ENCODE measurements at regions not wholly inside any gene's neighbourhood (a gene's known extent, or its start where the extent isn't known, plus 50 kb on each side); places are given as distances from the start of the nearest gene placed in this dataset.

DNA sequence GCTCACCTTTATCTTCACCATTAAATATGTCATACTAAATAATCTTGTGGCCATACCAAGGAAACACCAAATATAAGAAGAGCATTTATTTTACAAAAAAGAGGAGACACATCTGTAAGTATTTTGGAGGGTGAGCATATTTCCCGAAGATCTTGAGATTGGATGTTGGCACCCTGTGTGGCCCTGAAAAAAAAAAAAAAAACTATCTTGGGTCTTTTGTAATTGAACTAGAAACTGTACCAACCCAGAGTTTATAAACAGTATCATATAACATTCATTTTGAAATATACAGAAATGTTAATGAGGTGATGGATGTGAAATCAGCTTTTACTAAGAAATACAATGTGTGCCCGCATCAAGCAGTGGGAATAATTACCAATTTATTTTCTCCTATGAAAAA lies 104.0 kb upstream of the FRMD6 start:
- no peak for TF ChIP-seq YY1 (IDR thresholded peaks at IDR 0.05; ENCODE audit: insufficient read depth, insufficient read length)
- no peak for TF ChIP-seq SUZ12 (IDR thresholded peaks at IDR 0.05; ENCODE audit: extremely low read depth, insufficient read depth, insufficient read length)
